ENCODE measurements at regions not wholly inside any gene's neighbourhood (a gene's known extent, or its start where the extent isn't known, plus 50 kb on each side); places are given as distances from the start of the nearest gene placed in this dataset.

DNA sequence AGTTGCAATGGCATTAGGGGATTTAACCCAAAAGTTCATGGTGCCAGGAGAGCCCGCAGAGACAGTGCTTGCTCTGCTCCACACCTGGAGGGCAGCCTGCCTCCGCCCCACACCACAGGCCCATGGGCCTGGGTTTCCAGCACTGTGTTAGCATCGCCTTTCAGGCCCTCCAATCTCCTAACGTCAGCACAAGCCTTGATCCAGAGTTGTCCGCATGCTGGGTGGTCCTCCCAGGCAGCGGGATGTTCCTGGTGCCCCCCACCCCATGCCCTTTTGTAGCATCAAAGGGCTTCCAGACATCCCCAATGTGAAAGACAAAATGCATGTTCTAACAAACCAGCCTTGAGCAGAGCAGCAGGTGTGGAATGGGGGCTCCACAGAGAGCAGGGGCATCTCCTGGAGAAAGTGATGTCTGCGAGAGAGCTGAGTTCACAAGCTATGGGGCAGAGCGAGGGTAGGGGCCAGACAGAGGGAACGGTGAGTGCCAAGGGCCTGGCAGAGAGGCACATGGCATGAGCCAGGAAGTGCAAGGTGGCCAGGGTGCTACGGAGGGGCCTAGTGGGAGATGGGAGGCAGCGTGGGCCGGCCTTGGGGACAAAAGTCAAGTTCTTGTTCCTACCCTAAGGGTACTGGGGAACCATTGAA is 119.2 kb downstream of the CYP26B1 start:
- Histone ChIP-seq H4K20me1 (ENCODE audit: low read depth) (no peaks in the 10 kb centered on the region), H3K27me3 (no peaks in the 10 kb centered on the region), H3K36me3 (no peaks in the 10 kb centered on the region), H3K4me3 (no peak overlapping the region), H3F3A (ENCODE audit: low read depth) (no peaks in the 10 kb centered on the region), H2AFZ (replicated peaks) (no peak overlapping the region), H3K9me3 (ENCODE audit: low read depth) (no peaks in the 10 kb centered on the region), H3K4me2 (no peak overlapping the region), H3K79me2 (ENCODE audit: low read depth) (no peaks in the 10 kb centered on the region), H3K4me1 (no peaks in the 10 kb centered on the region), H3K27ac (no peak overlapping the region), H3K9ac (no peak overlapping the region)
- Mint-ChIP-seq H3K9me3 (no peaks in the 10 kb centered on the region), H3K4me1 (no peaks in the 10 kb centered on the region), H3K27me3 (ENCODE audit: insufficient read depth, low read depth) (peaks cover 15% of the 10 kb centered on the region), H3K27ac (no peak overlapping the region), H3K36me3 (no peaks in the 10 kb centered on the region), H3K4me3 (no peak overlapping the region)
- DNase-seq (ENCODE audit: low spot score), result no peak
- no peak for TF ChIP-seq EZH2 (IDR thresholded peaks at IDR 0.05)
- TF ChIP-seq EZH2phosphoT487 (IDR thresholded peaks at IDR 0.05), result no peak
- TF ChIP-seq, protein P1, sequence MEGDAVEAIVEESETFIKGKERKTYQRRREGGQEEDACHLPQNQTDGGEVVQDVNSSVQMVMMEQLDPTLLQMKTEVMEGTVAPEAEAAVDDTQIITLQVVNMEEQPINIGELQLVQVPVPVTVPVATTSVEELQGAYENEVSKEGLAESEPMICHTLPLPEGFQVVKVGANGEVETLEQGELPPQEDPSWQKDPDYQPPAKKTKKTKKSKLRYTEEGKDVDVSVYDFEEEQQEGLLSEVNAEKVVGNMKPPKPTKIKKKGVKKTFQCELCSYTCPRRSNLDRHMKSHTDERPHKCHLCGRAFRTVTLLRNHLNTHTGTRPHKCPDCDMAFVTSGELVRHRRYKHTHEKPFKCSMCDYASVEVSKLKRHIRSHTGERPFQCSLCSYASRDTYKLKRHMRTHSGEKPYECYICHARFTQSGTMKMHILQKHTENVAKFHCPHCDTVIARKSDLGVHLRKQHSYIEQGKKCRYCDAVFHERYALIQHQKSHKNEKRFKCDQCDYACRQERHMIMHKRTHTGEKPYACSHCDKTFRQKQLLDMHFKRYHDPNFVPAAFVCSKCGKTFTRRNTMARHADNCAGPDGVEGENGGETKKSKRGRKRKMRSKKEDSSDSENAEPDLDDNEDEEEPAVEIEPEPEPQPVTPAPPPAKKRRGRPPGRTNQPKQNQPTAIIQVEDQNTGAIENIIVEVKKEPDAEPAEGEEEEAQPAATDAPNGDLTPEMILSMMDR (IDR thresholded peaks at IDR 0.05), result no peak

DNA sequence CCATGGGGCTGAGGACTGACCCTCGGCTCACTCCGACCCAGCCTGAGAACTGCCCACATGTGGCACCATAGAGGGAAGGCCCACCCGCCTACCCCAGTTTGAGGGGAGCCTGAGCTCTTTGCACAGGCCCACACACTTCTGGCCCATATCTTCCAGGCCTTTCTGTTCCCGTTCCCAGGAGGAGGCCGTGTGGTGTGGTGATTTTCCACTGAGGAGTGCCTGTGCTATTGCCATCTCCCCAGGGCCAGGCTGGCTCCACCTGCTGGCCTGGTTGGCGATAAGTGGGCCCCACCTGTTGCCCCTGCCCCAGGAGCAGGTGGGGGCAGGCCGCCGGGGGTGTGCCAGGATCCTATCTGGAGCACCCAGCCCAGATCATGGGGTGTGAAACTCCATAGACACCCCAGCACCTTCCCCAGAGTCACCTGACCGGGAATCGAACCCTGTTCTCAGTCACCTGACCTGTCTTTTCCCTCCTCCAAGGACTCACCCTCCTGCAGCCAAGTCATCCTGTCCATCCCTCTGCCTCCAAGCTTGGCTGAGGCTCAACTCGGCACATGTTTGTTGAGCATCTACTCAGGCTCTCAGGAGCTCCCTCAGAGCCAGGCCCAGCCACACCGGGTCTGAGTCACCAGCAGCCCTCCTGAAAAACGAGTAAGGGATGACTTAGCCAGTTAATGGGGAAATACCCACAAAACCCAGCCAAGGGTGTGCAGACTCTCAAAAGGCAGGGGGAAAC is 120.1 kb downstream of the CYP26B1 start:
- TF ChIP-seq, protein P1 (IDR thresholded peaks at IDR 0.05), result no peak
- TF ChIP-seq EZH2 (IDR thresholded peaks at IDR 0.05) (no peak), EZH2phosphoT487 (IDR thresholded peaks at IDR 0.05) (no peak)
- Histone ChIP-seq H4K20me1 (ENCODE audit: low read depth) (no peaks in the 10 kb centered on the region), H3K4me1 (no peaks in the 10 kb centered on the region), H3K36me3 (no peaks in the 10 kb centered on the region), H3K27me3 (no peaks in the 10 kb centered on the region), H3F3A (ENCODE audit: low read depth) (no peaks in the 10 kb centered on the region), H3K9me3 (ENCODE audit: low read depth) (no peaks in the 10 kb centered on the region), H3K4me2 (no peak overlapping the region), H3K79me2 (ENCODE audit: low read depth) (no peaks in the 10 kb centered on the region), H3K4me3 (no peak overlapping the region), H3K9ac (no peak overlapping the region), H2AFZ (replicated peaks) (no peak overlapping the region), H3K27ac (no peak overlapping the region)
- Mint-ChIP-seq H3K4me1 (no peaks in the 10 kb centered on the region), H3K27ac (no peak overlapping the region), H3K4me3 (no peak overlapping the region), H3K27me3 (ENCODE audit: insufficient read depth, low read depth) (peaks cover 15% of the 10 kb centered on the region), H3K9me3 (no peaks in the 10 kb centered on the region), H3K36me3 (no peaks in the 10 kb centered on the region)
- DNase-seq (ENCODE audit: low spot score), result no peak

DNA sequence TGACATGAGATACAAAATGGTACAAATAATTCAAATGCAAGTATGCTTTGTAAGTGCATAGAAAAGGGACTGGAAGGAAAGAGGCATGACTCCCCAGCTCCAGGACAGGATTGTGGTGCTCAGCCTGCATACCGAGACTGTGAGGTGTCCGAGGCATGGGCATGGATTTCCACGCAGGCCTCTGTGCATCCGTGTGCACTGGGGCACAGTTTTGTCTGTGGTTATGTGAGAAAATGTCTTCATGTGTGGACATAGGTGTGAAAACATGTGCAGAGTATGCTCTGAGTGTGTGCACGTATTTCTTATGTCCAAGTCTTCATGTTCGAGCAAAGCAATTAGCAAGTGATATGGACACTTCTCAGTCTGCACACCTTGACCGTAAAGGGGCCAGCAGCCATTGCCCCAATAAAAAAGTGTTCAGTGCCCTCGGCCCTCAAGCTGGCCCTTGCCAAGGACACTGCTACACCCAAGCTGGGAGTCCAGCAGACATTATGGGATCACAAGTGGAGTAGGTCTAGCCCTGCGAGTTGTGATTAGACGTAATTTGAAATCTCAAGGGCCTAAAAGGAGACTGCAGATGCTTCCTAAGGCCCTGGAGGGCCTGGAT is 120.7 kb downstream of the CYP26B1 start:
- Histone ChIP-seq H3K79me2 (ENCODE audit: low read depth) (no peaks in the 10 kb centered on the region), H3K4me2 (no peak overlapping the region), H3K27me3 (no peaks in the 10 kb centered on the region), H3K27ac (no peak overlapping the region), H3K4me3 (no peak overlapping the region), H2AFZ (replicated peaks) (no peak overlapping the region), H4K20me1 (ENCODE audit: low read depth) (no peaks in the 10 kb centered on the region), H3K36me3 (no peaks in the 10 kb centered on the region), H3F3A (ENCODE audit: low read depth) (no peaks in the 10 kb centered on the region), H3K9me3 (ENCODE audit: low read depth) (no peaks in the 10 kb centered on the region), H3K9ac (no peak overlapping the region), H3K4me1 (no peaks in the 10 kb centered on the region)
- peaks cover 15% of the 10 kb centered on the region for H3K27me3 Mint-ChIP-seq (ENCODE audit: insufficient read depth, low read depth)
- no peaks in the 10 kb centered on the region for H3K36me3 Mint-ChIP-seq
- H3K27ac Mint-ChIP-seq, result no peak overlapping the region
- no peaks in the 10 kb centered on the region for H3K4me1 Mint-ChIP-seq
- no peak for DNase-seq (ENCODE audit: low spot score)
- H3K9me3 Mint-ChIP-seq, result peaks cover 2% of the 10 kb centered on the region
- H3K4me3 Mint-ChIP-seq, result no peak overlapping the region
- TF ChIP-seq EZH2phosphoT487 (IDR thresholded peaks at IDR 0.05) (no peak), EZH2 (IDR thresholded peaks at IDR 0.05) (no peak)
- TF ChIP-seq, protein P1 (IDR thresholded peaks at IDR 0.05), result no peak

All from neural progenitor cell (in vitro differentiated cells).